ENCODE measurements at regions not wholly inside any gene's neighbourhood (a gene's known extent, or its start where the extent isn't known, plus 50 kb on each side); places are given as distances from the start of the nearest gene placed in this dataset.

- TF ChIP-seq CTCF (conservative IDR thresholded peaks at IDR 0.05; ENCODE audit: low read depth, low read length): no peak
- no peak for TF ChIP-seq EZH2 (IDR thresholded peaks at IDR 0.05; ENCODE audit: borderline replicate concordance, low read depth, low read length, poor library complexity, severe bottlenecking)
Measured at GRCh38 chr6:62707914-62708313, 421.9 kb upstream of the KHDRBS2 start.

Measured in A673 (cell line).